ENCODE measurements at regions not wholly inside any gene's neighbourhood (a gene's known extent, or its start where the extent isn't known, plus 50 kb on each side); places are given as distances from the start of the nearest gene placed in this dataset.

GRCh38 chr7:20038676-20039075 lies 178.5 kb downstream of the MACC1 start:
- Histone ChIP-seq H3K4me1 (ENCODE audit: control insufficient read depth, extremely low read depth, insufficient read depth, low read length) (no peaks in the 10 kb centered on the region), H3K9ac (ENCODE audit: insufficient read depth, low read length) (no peak overlapping the region), H3K4me3 (replicated peaks in 1 of 4; ENCODE audit: control extremely low read depth in 1 of 4, insufficient read depth in 1 of 4, low read depth in 3 of 4, low read length in 4 of 4) (no peak overlapping the region), H3K27me3 (ENCODE audit: control insufficient read depth, insufficient read depth, low read length) (no peaks in the 10 kb centered on the region), H3K9me3 (ENCODE audit: control insufficient read depth, insufficient read depth, low read depth, low read length) (no peaks in the 10 kb centered on the region), H2AFZ (ENCODE audit: low read length) (no peak overlapping the region), H3K79me2 (ENCODE audit: control insufficient read depth, insufficient read depth, low read length) (no peaks in the 10 kb centered on the region), H3K27ac (ENCODE audit: insufficient read depth, low read length) (no peak overlapping the region), H3K4me2 (ENCODE audit: extremely low read depth, insufficient read depth, low read length) (no peak overlapping the region), H4K20me1 (ENCODE audit: control insufficient read depth, extremely low read depth, insufficient read depth, low read length) (no peaks in the 10 kb centered on the region), H3K36me3 (ENCODE audit: control insufficient read depth, insufficient read depth, low read length) (no peaks in the 10 kb centered on the region)
- peak in 1 of 2 donors; percentile 27 for DNase-seq (ENCODE audit: low read depth in 2 of 2)
- TF ChIP-seq EZH2 (IDR thresholded peaks at IDR 0.05; ENCODE audit: low read length, missing control alignments) (no peak), CTCF (conservative IDR thresholded peaks at IDR 0.05 in 1 of 2, IDR thresholded peaks at IDR 0.05 in 1 of 2; ENCODE audit: low read depth in 1 of 2, low read length in 2 of 2) (no peak)

- no peaks in the 10 kb centered on the region for H3K9me3 ChIP-seq (ENCODE audit: control insufficient read depth, insufficient read depth, low read depth, low read length)
- no peak overlapping the region for H2AFZ ChIP-seq (ENCODE audit: low read length)
- no peak overlapping the region for H3K4me3 ChIP-seq (replicated peaks in 1 of 4; ENCODE audit: control extremely low read depth in 1 of 4, insufficient read depth in 1 of 4, low read depth in 3 of 4, low read length in 4 of 4)
- no peaks in the 10 kb centered on the region for H4K20me1 ChIP-seq (ENCODE audit: control insufficient read depth, extremely low read depth, insufficient read depth, low read length)
- H3K36me3 ChIP-seq (ENCODE audit: control insufficient read depth, insufficient read depth, low read length) = no peaks in the 10 kb centered on the region
- no peak for DNase-seq (ENCODE audit: low read depth in 2 of 2)
- no peaks in the 10 kb centered on the region for H3K79me2 ChIP-seq (ENCODE audit: control insufficient read depth, insufficient read depth, low read length)
- no peaks in the 10 kb centered on the region for H3K4me1 ChIP-seq (ENCODE audit: control insufficient read depth, extremely low read depth, insufficient read depth, low read length)
- no peak overlapping the region for H3K4me2 ChIP-seq (ENCODE audit: extremely low read depth, insufficient read depth, low read length)
- H3K9ac ChIP-seq (ENCODE audit: insufficient read depth, low read length) = no peak overlapping the region
- H3K27ac ChIP-seq (ENCODE audit: insufficient read depth, low read length) = no peak overlapping the region
- no peaks in the 10 kb centered on the region for H3K27me3 ChIP-seq (ENCODE audit: control insufficient read depth, insufficient read depth, low read length)
- TF ChIP-seq EZH2 (IDR thresholded peaks at IDR 0.05; ENCODE audit: low read length, missing control alignments) (no peak), CTCF (conservative IDR thresholded peaks at IDR 0.05 in 1 of 2, IDR thresholded peaks at IDR 0.05 in 1 of 2; ENCODE audit: low read depth in 1 of 2, low read length in 2 of 2) (no peak)
These were observed 181.8 kb downstream of the MACC1 start for GRCh38 chr7:20035279-20035875.

GRCh38 chr7:20033621-20034400 lies 183.4 kb downstream of the MACC1 start:
- Histone ChIP-seq H3K4me1 (ENCODE audit: control insufficient read depth, extremely low read depth, insufficient read depth, low read length) (no peaks in the 10 kb centered on the region), H3K27me3 (ENCODE audit: control insufficient read depth, insufficient read depth, low read length) (no peaks in the 10 kb centered on the region), H3K4me2 (ENCODE audit: extremely low read depth, insufficient read depth, low read length) (no peak overlapping the region), H3K9me3 (ENCODE audit: control insufficient read depth, insufficient read depth, low read depth, low read length) (no peaks in the 10 kb centered on the region), H2AFZ (ENCODE audit: low read length) (no peak overlapping the region), H3K9ac (ENCODE audit: insufficient read depth, low read length) (no peak overlapping the region), H3K4me3 (replicated peaks in 1 of 4; ENCODE audit: control extremely low read depth in 1 of 4, insufficient read depth in 1 of 4, low read depth in 3 of 4, low read length in 4 of 4) (no peak overlapping the region), H3K27ac (ENCODE audit: insufficient read depth, low read length) (peak overlapping the region; percentile 13), H3K36me3 (ENCODE audit: control insufficient read depth, insufficient read depth, low read length) (no peaks in the 10 kb centered on the region), H3K79me2 (ENCODE audit: control insufficient read depth, insufficient read depth, low read length) (no peaks in the 10 kb centered on the region), H4K20me1 (ENCODE audit: control insufficient read depth, extremely low read depth, insufficient read depth, low read length) (no peaks in the 10 kb centered on the region)
- peak; percentile 70 to 87 for DNase-seq (ENCODE audit: low read depth in 2 of 2)
- TF ChIP-seq EZH2 (IDR thresholded peaks at IDR 0.05; ENCODE audit: low read length, missing control alignments) = no peak
- TF ChIP-seq CTCF (conservative IDR thresholded peaks at IDR 0.05 in 1 of 2, IDR thresholded peaks at IDR 0.05 in 1 of 2; ENCODE audit: low read depth in 1 of 2, low read length in 2 of 2) = no peak
